VCaP (cell line): ENCODE measurements at regions not wholly inside any gene's neighbourhood (a gene's known extent, or its start where the extent isn't known, plus 50 kb on each side); places are given as distances from the start of the nearest gene placed in this dataset.

Experiments
- H3K27ac ChIP-seq: fragments of 450-650 bp; 2 replicates; pipeline ENCODE4 v1.5.1; 2017
- CTCF ChIP-seq: fragments of 450-650 bp; conservative IDR thresholded peaks from 2 replicates; pipeline ENCODE4 v1.5.1; 2017; ENCODE audit warnings: mild to moderate bottlenecking, moderate library complexity

- no peak for TF ChIP-seq CTCF
- no peak overlapping the region for H3K27ac ChIP-seq
These were observed 682.9 kb upstream of the ADAMTS5 start for GRCh38 chr21:27649762-27650161.

GRCh38 chr21:27649323-27649722 is 682.4 kb upstream of the ADAMTS5 start:
- TF ChIP-seq CTCF, result no peak

GRCh38 chr21:27648560-27648959 is 681.7 kb upstream of the ADAMTS5 start:
- TF ChIP-seq CTCF, result no peak

More at GRCh38 chr21:27649323-27649722, 682.4 kb upstream of the ADAMTS5 start:
- no peak overlapping the region for H3K27ac ChIP-seq

GRCh38 chr21:27647921-27648320 is 681.0 kb upstream of the ADAMTS5 start:
- TF ChIP-seq CTCF, result no peak
- peak overlapping the region; percentile 46 for H3K27ac ChIP-seq

More at GRCh38 chr21:27648560-27648959, 681.7 kb upstream of the ADAMTS5 start:
- H3K27ac ChIP-seq, result peak overlapping the region; percentile 46; the same call in 1 of the 2 replicates

GRCh38 chr21:27647401-27647800 is 680.5 kb upstream of the ADAMTS5 start:
- H3K27ac ChIP-seq, result peak overlapping the region; percentile 46
- TF ChIP-seq CTCF, result no peak

- TF ChIP-seq CTCF, result no peak
- peak overlapping the region; percentile 46; the same call in 1 of the 2 replicates for H3K27ac ChIP-seq
These were observed 679.8 kb upstream of the ADAMTS5 start for GRCh38 chr21:27646691-27647090.

- peak overlapping the region; percentile 10; the same call in 1 of the 2 replicates for H3K27ac ChIP-seq
These were observed 679.2 kb upstream of the ADAMTS5 start for GRCh38 chr21:27646056-27646455.

More at GRCh38 chr21:27646056-27646455, 679.2 kb upstream of the ADAMTS5 start:
- no peak for TF ChIP-seq CTCF
